B cell (primary cell): ENCODE measurements at regions not wholly inside any gene's neighbourhood (a gene's known extent, or its start where the extent isn't known, plus 50 kb on each side); places are given as distances from the start of the nearest gene placed in this dataset.

Experiments used
- ATAC-seq: fragments of 200-7000 bp; cut with Tn5 transposase; one replicate; pipeline ENCODE4 v1.10.0; 2021; ENCODE audit warnings: low read depth, mild to moderate bottlenecking, moderate number of reproducible peaks, moderate library complexity
- CTCF ChIA-PET: fragments of 350-600 bp; sonication (Branson Sonifier 250); formaldehyde crosslinking; loops from one replicate; lab custom pipeline; 2021; ENCODE audit warnings: antibody characterized with exemption, inconsistent platforms; lab: Charles Lee
- POLR2A ChIA-PET: fragments of 350-600 bp; sonication (Branson Sonifier 250); formaldehyde crosslinking; loops from one replicate; lab custom pipeline; 2021; ENCODE audit warnings: antibody characterized with exemption; lab: Charles Lee
- DNase-seq: peaks from one replicate; pipeline ENCODE4 v3.0.0; 2013
- H2AFZ ChIP-seq: 2 replicates; pipeline ENCODE4 v1.6.1; 2012; ENCODE audit warnings: mild to moderate bottlenecking, low read depth, low read length; ENCODE audit not compliant: insufficient read depth, poor library complexity, severe bottlenecking
- H3K27ac ChIP-seq, 2 donors: 1 replicate in 1 of 2; 2 replicates in 1 of 2; pipeline ENCODE4 v1.5.1; 2012 to 2013; ENCODE audit warnings: low read length in 2 of 2, mild to moderate bottlenecking in 2 of 2, moderate library complexity in 1 of 2
- H3K27me3 ChIP-seq, 4 experiments: fragments of 200-600 bp in 1 of 4; sonication (generic) in 1 of 4; replicated peaks in 1 of 4; 1 replicate in 2 of 4; 2 replicates in 2 of 4; pipeline versions ENCODE4 v1.6.1 to v1.7.0; 2013 to 2016; ENCODE audit warnings: low read length in 3 of 4, mild to moderate bottlenecking in 2 of 4, mixed read lengths in 1 of 4, moderate library complexity in 1 of 4; ENCODE audit not compliant: insufficient read depth in 4 of 4, control insufficient read depth in 3 of 4; ENCODE audit errors: control extremely low read depth in 1 of 4
- H3K36me3 ChIP-seq, 2 experiments: replicated peaks in 1 of 2; 1 replicate in 1 of 2; 2 replicates in 1 of 2; pipeline versions ENCODE4 v1.6.1 to v1.7.1; 2013; ENCODE audit warnings: low read length in 1 of 2; ENCODE audit not compliant: insufficient read depth in 2 of 2, control insufficient read depth in 1 of 2; ENCODE audit errors: control extremely low read depth in 1 of 2, extremely low read depth in 1 of 2
- H3K4me1 ChIP-seq, 2 donors: fragments of 200-600 bp in 1 of 2; sonication (generic) in 1 of 2; 1 replicate in 1 of 2; 2 replicates in 1 of 2; pipeline versions ENCODE4 v1.5.1 to v1.6.1; 2013 to 2017; ENCODE audit warnings: low read length in 2 of 2; ENCODE audit not compliant: control insufficient read depth in 2 of 2, insufficient read depth in 2 of 2
- H3K4me2 ChIP-seq: replicated peaks from 2 replicates; pipeline ENCODE3; 2012; ENCODE audit warnings: mild to moderate bottlenecking, low read depth, low read length; ENCODE audit not compliant: poor library complexity, severe bottlenecking
- H3K4me3 ChIP-seq, 5 experiments: fragments of 200-600 bp in 1 of 5; sonication (generic) in 1 of 5; 1 replicate in 3 of 5; 2 replicates in 2 of 5; pipeline versions ENCODE4 v1.5.1 to v1.7.0; 2011 to 2016; ENCODE audit warnings: low read length in 4 of 5, mild to moderate bottlenecking in 4 of 5, low read depth in 2 of 5, control low read depth in 1 of 5, moderate library complexity in 1 of 5; ENCODE audit not compliant: insufficient read depth in 1 of 5; ENCODE audit errors: control extremely low read depth in 1 of 5, extremely low read depth in 1 of 5
- H3K79me2 ChIP-seq: fragments of 200-600 bp; sonication (generic); one replicate; pipeline ENCODE4 v1.6.0; 2016; ENCODE audit warnings: low read length; ENCODE audit not compliant: control insufficient read depth, insufficient read depth
- H3K9ac ChIP-seq: fragments of 200-600 bp; sonication (generic); 2 replicates; pipeline ENCODE4 v1.6.1; 2017; ENCODE audit warnings: mild to moderate bottlenecking, low read length, moderate library complexity
- H3K9me3 ChIP-seq, 3 donors: one replicate each; pipeline versions ENCODE4 v1.6.1 to v1.7.1; 2013; ENCODE audit warnings: low read length in 2 of 3; ENCODE audit not compliant: control insufficient read depth in 2 of 3, insufficient read depth in 1 of 3; ENCODE audit errors: control extremely low read depth in 1 of 3
- H4K20me1 ChIP-seq: 2 replicates; pipeline ENCODE4 v1.6.0; 2012; ENCODE audit warnings: mild to moderate bottlenecking, low read length; ENCODE audit not compliant: insufficient read depth, control insufficient read depth, poor library complexity, severe bottlenecking
- H3K27ac Mint-ChIP-seq: one replicate; pipeline ENCODE4 v1.8.0; 2021; ENCODE audit warnings: mixed read lengths
- H3K27me3 Mint-ChIP-seq: one replicate; pipeline ENCODE4 v1.8.0; 2021; ENCODE audit warnings: mixed read lengths
- H3K4me1 Mint-ChIP-seq: one replicate; pipeline ENCODE4 v1.8.0; 2021; ENCODE audit warnings: mixed read lengths
- H3K4me3 Mint-ChIP-seq: one replicate; pipeline ENCODE4 v1.8.0; 2021; ENCODE audit warnings: mixed read lengths
- H3K9me3 Mint-ChIP-seq: one replicate; pipeline ENCODE4 v1.8.0; 2022; ENCODE audit warnings: mixed read lengths; ENCODE audit not compliant: insufficient read depth
- CTCF ChIP-seq: fragments of 200-600 bp; IDR thresholded peaks from one replicate; pipeline ENCODE4 v1.8.0; 2022; ENCODE audit warnings: antibody characterized with exemption, mild to moderate bottlenecking
- EZH2 ChIP-seq: IDR thresholded peaks from 2 replicates; pipeline ENCODE4 v1.6.1; 2012; ENCODE audit warnings: borderline replicate concordance, low read depth, mild to moderate bottlenecking, moderate library complexity, low read length; ENCODE audit not compliant: insufficient read depth, poor library complexity, severe bottlenecking
- WGBS: methylation state at CpG from one replicate; pipeline ENCODE4 v1.1.5; 2013; ENCODE audit warnings: missing lambda C conversion rate; ENCODE audit not compliant: insufficient coverage; 5-methylcytosine and 5-hydroxymethylcytosine counted together
- intact Hi-C: fragments of 100-400 bp; cut with micrococcal nuclease; formaldehyde crosslinking; loops from one replicate; pipeline ENCODE4 v1.10.0; 2022

- Histone ChIP-seq H3K27ac (no peak overlapping the region), H3K27me3 (no peaks in the 10 kb centered on the region), H4K20me1 (no peaks in the 10 kb centered on the region), H3K4me3 (no peak overlapping the region), H3K9ac (no peak overlapping the region), H3K9me3 (peaks cover 0 to 10% (median 7%) of the 10 kb centered on the region in 3 donors), H3K4me2 (no peak overlapping the region), H3K4me1 (peaks cover 25 to 44% of the 10 kb centered on the region in 2 donors), H3K36me3 (peaks cover 0 to 9% of the 10 kb centered on the region in 2 experiments), H2AFZ (no peak overlapping the region), H3K79me2 (peaks cover 12% of the 10 kb centered on the region)
- ChIA-PET POLR2A (no interaction called here), CTCF (no interaction called here)
- 78% methylated on average over 4 of the region's 4 CpGs for WGBS
- Mint-ChIP-seq H3K4me3 (no peak overlapping the region), H3K4me1 (peaks cover 38% of the 10 kb centered on the region), H3K27me3 (no peaks in the 10 kb centered on the region), H3K9me3 (no peaks in the 10 kb centered on the region), H3K27ac (peak overlapping the region; percentile 96)
- no peak for DNase-seq
- ATAC-seq: no peak
- intact Hi-C loops: loop anchor here (5.0 kb wide), 1 partner anchor 65 kb away; no protein-coding TSS in a partner anchor
- TF ChIP-seq CTCF (no peak), EZH2 (no peak)
These were observed 470.1 kb downstream of the PREX1 start for GRCh38 chr20:48357714-48358113.

- Histone ChIP-seq H3K36me3 (no peaks in the 10 kb centered on the region), H3K9ac (no peak overlapping the region), H4K20me1 (no peaks in the 10 kb centered on the region), H3K27me3 (no peaks in the 10 kb centered on the region), H3K4me3 (no peak overlapping the region), H2AFZ (no peak overlapping the region), H3K4me1 (peaks cover 14 to 23% of the 10 kb centered on the region in 2 donors), H3K79me2 (no peaks in the 10 kb centered on the region), H3K27ac (no peak overlapping the region), H3K9me3 (peaks cover 0 to 10% (median 7%) of the 10 kb centered on the region in 3 donors), H3K4me2 (no peak overlapping the region)
- H3K27ac Mint-ChIP-seq: no peak overlapping the region
- H3K9me3 Mint-ChIP-seq: no peaks in the 10 kb centered on the region
- ChIA-PET CTCF (no interaction called here), POLR2A (no interaction called here)
- WGBS: no CpG with 5 or more reads among the region's 1 CpG
- H3K4me3 Mint-ChIP-seq: no peak overlapping the region
- peaks cover 22% of the 10 kb centered on the region for H3K4me1 Mint-ChIP-seq
- no peaks in the 10 kb centered on the region for H3K27me3 Mint-ChIP-seq
- TF ChIP-seq CTCF: no peak
- TF ChIP-seq EZH2: no peak
- intact Hi-C loops: loop anchor here (5.0 kb wide), 1 partner anchor 67 kb away; no protein-coding TSS in a partner anchor
- ATAC-seq (no peak), DNase-seq (no peak)
These were observed 472.9 kb downstream of the PREX1 start for GRCh38 chr20:48354903-48355302.
